GM12801 (cell line): ENCODE measurements at regions not wholly inside any gene's neighbourhood (a gene's known extent, or its start where the extent isn't known, plus 50 kb on each side); places are given as distances from the start of the nearest gene placed in this dataset.

Experiments
- TF ChIP-seq, protein P1 (sequence below): IDR thresholded peaks from one replicate; pipeline ENCODE4 v1.5.1; 2011; ENCODE audit warnings: control low read depth; ENCODE audit not compliant: insufficient read length; ENCODE audit errors: extremely low read depth

DNA sequence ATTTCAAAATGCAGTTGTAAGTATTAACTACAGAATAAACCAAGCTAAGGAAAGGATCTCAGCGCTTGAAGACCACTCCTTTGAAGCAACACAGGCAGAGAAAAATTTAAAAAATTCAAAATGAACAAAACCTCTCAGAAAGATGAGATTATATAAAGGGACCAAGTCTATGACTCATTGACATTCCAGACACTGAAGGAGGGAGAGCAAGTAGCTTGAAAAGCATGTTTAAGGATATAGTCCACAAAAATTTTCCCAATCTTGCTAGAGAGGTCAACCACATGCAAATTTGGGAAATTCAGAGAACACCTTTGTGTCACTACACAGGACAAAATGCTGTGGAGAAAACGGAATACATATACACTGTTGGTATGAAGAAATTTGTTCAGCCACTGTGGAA is 112.6 kb upstream of the MC4R start:
- TF ChIP-seq, protein P1, sequence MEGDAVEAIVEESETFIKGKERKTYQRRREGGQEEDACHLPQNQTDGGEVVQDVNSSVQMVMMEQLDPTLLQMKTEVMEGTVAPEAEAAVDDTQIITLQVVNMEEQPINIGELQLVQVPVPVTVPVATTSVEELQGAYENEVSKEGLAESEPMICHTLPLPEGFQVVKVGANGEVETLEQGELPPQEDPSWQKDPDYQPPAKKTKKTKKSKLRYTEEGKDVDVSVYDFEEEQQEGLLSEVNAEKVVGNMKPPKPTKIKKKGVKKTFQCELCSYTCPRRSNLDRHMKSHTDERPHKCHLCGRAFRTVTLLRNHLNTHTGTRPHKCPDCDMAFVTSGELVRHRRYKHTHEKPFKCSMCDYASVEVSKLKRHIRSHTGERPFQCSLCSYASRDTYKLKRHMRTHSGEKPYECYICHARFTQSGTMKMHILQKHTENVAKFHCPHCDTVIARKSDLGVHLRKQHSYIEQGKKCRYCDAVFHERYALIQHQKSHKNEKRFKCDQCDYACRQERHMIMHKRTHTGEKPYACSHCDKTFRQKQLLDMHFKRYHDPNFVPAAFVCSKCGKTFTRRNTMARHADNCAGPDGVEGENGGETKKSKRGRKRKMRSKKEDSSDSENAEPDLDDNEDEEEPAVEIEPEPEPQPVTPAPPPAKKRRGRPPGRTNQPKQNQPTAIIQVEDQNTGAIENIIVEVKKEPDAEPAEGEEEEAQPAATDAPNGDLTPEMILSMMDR = no peak

GRCh38 chr18:60493066-60493465 is 120.5 kb upstream of the MC4R start:
- TF ChIP-seq, protein P1 = no peak

DNA sequence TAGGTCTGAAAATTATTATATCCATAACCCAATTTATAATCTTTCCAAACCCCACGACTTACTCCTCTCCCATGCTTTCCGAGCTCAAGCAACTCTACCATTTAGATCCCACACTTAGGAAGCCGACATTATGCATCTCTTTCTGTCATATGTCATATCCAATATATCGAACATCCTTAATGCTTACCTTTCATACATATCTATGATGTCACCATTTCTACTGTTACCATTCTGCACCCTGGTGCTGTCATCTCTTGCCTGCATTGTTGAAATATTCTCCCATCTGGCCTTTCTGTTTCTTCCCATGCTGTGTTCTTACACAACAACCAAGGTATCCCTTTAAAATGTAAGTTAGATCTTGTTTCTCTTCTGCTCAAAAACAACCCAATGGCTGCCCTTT is 127.1 kb upstream of the MC4R start:
- TF ChIP-seq, protein P1 = no peak

DNA sequence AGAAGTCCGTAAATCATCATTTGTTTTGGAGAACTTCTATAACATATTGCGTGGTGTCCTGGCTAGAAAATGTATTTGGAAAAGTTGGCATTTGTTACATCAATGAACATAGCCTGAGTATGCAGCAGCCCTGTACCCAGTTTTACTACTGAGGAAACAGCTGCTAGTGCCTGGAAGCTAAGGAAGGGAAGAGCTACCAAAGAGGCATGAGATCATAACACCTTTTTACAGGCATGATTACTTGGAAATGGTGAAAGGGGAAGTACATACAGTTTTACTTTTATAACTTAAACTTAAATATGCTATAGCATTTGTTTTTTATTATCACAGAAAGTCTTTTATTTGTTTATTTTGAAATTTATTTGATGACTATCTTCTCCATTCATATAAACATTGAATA is 128.4 kb upstream of the MC4R start:
- TF ChIP-seq, protein P1 = no peak

DNA sequence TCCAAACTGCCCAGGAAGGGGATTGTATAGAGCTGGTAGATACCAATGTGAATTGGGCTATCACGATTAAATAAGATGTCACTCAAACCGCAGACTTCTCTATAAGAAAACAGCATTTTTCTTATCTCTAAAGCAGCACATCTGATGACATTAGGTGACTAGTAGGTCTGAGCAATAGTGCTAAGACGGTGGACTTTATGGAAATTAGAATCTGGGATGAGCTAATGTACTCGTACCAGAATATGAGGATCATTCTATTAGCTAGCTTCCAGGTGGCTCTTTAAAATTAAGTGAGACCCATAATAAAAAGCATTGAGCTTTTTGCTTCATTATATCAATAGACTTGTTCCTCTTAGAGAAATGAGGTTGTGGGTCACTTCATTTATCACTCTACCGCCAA is 130.0 kb upstream of the MC4R start:
- TF ChIP-seq, protein P1 = no peak

DNA sequence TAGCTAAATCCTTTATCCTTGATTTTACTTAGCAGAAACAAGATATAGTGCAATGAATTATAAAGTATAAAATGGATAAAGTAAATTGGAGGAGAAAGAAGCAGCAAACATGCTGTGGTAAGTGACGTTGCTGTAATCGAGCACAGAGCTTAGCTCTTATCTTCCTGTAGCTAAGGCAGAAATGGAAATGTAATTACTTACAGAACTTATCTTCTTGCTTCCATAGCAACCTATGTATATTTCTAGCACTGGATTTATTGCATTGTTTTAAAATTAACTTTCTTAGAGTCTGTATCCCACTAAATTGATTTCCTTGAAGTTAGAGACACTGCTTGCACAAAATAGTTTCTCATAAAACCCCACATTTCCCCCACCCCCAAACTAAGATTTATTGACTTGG is 130.6 kb upstream of the MC4R start:
- TF ChIP-seq, protein P1 = no peak

DNA sequence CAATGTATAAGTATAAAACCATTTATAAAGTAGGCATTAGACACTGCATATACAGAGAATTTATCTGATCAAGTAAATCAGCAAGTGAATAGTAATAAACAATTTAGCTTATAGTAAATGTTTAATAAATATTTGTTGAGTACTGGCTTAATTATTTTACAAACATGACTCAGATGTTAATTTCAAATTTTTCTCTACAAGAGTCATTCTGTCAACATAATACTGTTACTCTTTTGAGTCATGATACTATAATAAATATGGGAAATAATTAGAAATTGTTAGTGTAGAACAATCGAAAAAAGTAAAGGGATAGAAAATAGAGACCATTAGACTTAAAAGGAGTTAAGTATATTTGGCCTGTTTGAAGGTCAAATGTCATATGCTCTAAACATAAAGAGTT is 133.6 kb upstream of the MC4R start:
- TF ChIP-seq, protein P1 = no peak

GRCh38 chr18:60506682-60507081 is 134.1 kb upstream of the MC4R start:
- TF ChIP-seq, protein P1 = no peak
